ENCODE measurements at regions not wholly inside any gene's neighbourhood (a gene's known extent, or its start where the extent isn't known, plus 50 kb on each side); places are given as distances from the start of the nearest gene placed in this dataset.

DNA sequence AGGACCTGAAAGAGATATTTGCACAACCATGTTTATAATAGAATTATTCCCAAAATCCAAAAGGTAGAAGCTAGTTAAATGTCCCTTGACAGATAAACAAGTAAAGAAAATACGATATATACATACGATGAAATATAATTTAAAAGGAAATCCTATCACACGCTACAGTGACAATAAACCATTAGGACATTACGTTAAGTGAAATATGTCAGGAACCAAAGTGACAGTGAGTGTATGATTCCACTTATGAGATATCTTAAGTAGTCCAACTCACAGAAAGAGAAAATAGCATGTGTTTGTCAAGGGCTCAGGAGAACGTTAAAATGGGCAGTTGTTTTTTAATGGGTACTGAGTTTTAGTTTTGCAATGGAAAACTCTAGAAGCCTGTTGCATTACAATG, 212.7 kb upstream of the PMFBP1 start:
- no peak overlapping the region for H3K4me3 ChIP-seq
- no peaks in the 10 kb centered on the region for H3K9me3 ChIP-seq
- no peaks in the 10 kb centered on the region for H3K4me1 ChIP-seq
- no peaks in the 10 kb centered on the region for H3K36me3 ChIP-seq
- TF ChIP-seq POLR2A (IDR thresholded peaks at IDR 0.05) = no peak
- TF ChIP-seq, protein P1, sequence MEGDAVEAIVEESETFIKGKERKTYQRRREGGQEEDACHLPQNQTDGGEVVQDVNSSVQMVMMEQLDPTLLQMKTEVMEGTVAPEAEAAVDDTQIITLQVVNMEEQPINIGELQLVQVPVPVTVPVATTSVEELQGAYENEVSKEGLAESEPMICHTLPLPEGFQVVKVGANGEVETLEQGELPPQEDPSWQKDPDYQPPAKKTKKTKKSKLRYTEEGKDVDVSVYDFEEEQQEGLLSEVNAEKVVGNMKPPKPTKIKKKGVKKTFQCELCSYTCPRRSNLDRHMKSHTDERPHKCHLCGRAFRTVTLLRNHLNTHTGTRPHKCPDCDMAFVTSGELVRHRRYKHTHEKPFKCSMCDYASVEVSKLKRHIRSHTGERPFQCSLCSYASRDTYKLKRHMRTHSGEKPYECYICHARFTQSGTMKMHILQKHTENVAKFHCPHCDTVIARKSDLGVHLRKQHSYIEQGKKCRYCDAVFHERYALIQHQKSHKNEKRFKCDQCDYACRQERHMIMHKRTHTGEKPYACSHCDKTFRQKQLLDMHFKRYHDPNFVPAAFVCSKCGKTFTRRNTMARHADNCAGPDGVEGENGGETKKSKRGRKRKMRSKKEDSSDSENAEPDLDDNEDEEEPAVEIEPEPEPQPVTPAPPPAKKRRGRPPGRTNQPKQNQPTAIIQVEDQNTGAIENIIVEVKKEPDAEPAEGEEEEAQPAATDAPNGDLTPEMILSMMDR (IDR thresholded peaks at IDR 0.05) = no peak
- H3K27me3 ChIP-seq = no peaks in the 10 kb centered on the region
- DNase-seq = no peak
- no peak overlapping the region for H3K27ac ChIP-seq

- Histone ChIP-seq H3K36me3 (no peaks in the 10 kb centered on the region), H3K27ac (no peak overlapping the region), H3K27me3 (no peaks in the 10 kb centered on the region), H3K4me3 (no peak overlapping the region), H3K9me3 (no peaks in the 10 kb centered on the region), H3K4me1 (no peaks in the 10 kb centered on the region)
- TF ChIP-seq POLR2A (IDR thresholded peaks at IDR 0.05) = no peak
- no peak for DNase-seq
Measured at GRCh38 chr16:72380283-72380682, 208.3 kb upstream of the PMFBP1 start.

- Histone ChIP-seq H3K4me3 (no peak overlapping the region), H3K4me1 (no peaks in the 10 kb centered on the region), H3K36me3 (no peaks in the 10 kb centered on the region), H3K27me3 (no peaks in the 10 kb centered on the region), H3K27ac (no peak overlapping the region), H3K9me3 (no peaks in the 10 kb centered on the region)
- TF ChIP-seq, protein P1 (IDR thresholded peaks at IDR 0.05) = no peak
- TF ChIP-seq POLR2A (IDR thresholded peaks at IDR 0.05) = no peak
- DNase-seq = no peak
Measured at GRCh38 chr16:72373201-72373600, 201.2 kb upstream of the PMFBP1 start.

- TF ChIP-seq, protein P1 (IDR thresholded peaks at IDR 0.05) = no peak
- TF ChIP-seq POLR2A (IDR thresholded peaks at IDR 0.05) = no peak
- no peak for DNase-seq
- Histone ChIP-seq H3K9me3 (no peaks in the 10 kb centered on the region), H3K27me3 (no peaks in the 10 kb centered on the region), H3K36me3 (no peaks in the 10 kb centered on the region), H3K27ac (no peak overlapping the region), H3K4me3 (no peak overlapping the region), H3K4me1 (no peaks in the 10 kb centered on the region)
Measured at GRCh38 chr16:72372087-72373045, 200.4 kb upstream of the PMFBP1 start.

DNA sequence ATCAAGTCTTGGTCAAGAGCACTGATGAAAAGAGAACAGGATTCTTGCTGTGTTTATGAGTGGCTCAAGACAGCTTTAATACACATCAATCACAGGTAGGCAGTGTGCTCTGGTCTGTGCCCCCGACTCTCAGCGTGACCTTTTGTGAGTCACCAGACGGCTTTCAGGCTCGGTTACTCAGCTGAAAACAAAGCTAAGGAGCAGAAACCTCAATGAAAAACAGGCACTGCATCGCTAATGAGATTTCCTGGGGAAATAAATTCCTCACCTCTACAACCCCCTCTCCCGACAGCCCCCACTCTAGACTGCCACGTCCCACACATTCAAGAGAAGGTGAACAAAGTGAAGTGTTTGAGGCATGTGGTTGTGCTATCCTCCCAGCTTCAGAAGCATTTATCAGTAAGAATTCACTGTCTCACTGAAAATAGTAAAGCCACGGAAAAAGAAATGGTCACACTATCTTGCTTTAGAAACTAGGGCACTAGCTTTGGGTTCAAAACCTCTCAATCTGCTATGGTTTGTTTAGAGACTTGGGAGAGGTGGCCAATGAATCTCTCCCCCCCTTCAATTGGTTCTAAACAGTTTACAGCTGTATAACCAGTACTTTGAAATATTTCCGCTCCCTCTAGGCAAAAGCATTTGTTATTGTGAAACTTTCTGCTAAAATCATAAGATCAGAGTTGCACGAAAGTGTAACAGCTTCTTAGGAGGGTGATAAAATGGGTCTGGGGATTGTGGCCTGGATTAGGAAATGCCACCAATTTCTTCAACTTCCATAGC, 199.5 kb upstream of the PMFBP1 start:
- Histone ChIP-seq H3K4me1 (no peaks in the 10 kb centered on the region), H3K27ac (no peak overlapping the region), H3K4me3 (no peak overlapping the region), H3K9me3 (no peaks in the 10 kb centered on the region), H3K36me3 (no peaks in the 10 kb centered on the region), H3K27me3 (no peaks in the 10 kb centered on the region)
- no peak for DNase-seq
- TF ChIP-seq, protein P1 (IDR thresholded peaks at IDR 0.05) = no peak
- no peak for TF ChIP-seq POLR2A (IDR thresholded peaks at IDR 0.05)

DNA sequence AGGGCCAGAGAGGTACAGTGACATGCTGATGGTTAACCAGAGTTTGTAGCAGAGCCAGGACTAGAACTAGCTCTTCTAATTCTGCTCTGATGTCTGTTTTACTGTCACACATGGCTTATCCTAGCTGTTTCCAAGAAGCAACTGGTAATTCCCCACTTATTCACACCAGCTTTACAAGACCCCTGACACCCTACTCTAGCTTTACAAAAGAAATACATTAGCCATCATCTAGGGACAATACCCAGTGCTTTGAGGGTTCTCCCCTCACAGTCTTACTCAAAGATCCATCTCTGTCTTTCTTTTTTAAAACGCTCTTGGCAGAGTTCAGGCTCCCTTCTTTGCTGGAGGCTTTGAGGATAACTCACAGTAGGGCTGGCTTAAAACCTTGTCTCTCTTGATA, 197.3 kb upstream of the PMFBP1 start:
- DNase-seq = no peak
- no peaks in the 10 kb centered on the region for H3K36me3 ChIP-seq
- H3K27me3 ChIP-seq = no peaks in the 10 kb centered on the region
- H3K9me3 ChIP-seq = no peaks in the 10 kb centered on the region
- H3K4me3 ChIP-seq = no peak overlapping the region
- H3K27ac ChIP-seq = no peak overlapping the region
- H3K4me1 ChIP-seq = no peaks in the 10 kb centered on the region
- TF ChIP-seq, protein P1 (IDR thresholded peaks at IDR 0.05) = no peak
- no peak for TF ChIP-seq POLR2A (IDR thresholded peaks at IDR 0.05)
